ENCODE measurements at regions not wholly inside any gene's neighbourhood (a gene's known extent, or its start where the extent isn't known, plus 50 kb on each side); places are given as distances from the start of the nearest gene placed in this dataset.

DNA sequence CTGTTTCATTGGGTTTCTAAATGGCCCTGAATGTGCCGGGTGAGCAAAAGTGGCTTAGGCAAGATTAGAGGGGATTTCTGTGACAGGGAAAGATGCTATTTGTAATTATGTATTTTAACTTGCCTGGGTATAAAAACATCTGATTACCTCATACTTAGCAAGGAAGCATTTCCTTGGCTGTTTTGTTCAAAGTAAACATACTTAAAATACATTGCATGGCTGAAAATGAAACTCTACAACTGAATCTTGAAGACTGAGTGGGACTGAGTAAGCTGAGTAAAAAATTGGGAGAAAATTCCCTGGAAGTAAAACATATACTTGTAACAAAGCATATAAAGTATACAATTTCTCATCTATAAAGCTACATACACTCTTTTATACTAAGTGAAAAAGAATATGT is 197.5 kb downstream of the IRX1 start:
- no peak for DNase-seq
- Histone ChIP-seq H3K4me1 (no peaks in the 10 kb centered on the region), H3K36me3 (ENCODE audit: control insufficient read depth, insufficient read depth, low read length) (no peaks in the 10 kb centered on the region), H3K4me3 (ENCODE audit: low read depth, low read length) (no peak overlapping the region), H3K9me3 (no peaks in the 10 kb centered on the region), H3K27me3 (replicated peaks; ENCODE audit: control insufficient read depth, insufficient read depth, low read length) (no peaks in the 10 kb centered on the region)
- Mint-ChIP-seq H3K9me3 (ENCODE audit: unreplicated experiment) (peaks cover 10% of the 10 kb centered on the region), H3K27me3 (ENCODE audit: insufficient read depth, unreplicated experiment) (no peaks in the 10 kb centered on the region), H3K27ac (ENCODE audit: unreplicated experiment) (no peak overlapping the region), H3K4me1 (ENCODE audit: low read depth, unreplicated experiment) (no peaks in the 10 kb centered on the region), H3K36me3 (ENCODE audit: insufficient read depth, unreplicated experiment) (no peaks in the 10 kb centered on the region), H3K4me3 (ENCODE audit: unreplicated experiment) (no peak overlapping the region)
- intact Hi-C loops (cut with micrococcal nuclease; ENCODE audit: unreplicated experiment) = no loop called here
- CTCF ChIA-PET = no interaction called here
- no TSS peak for BruUV-seq (replicated peaks)
- POLR2A ChIA-PET = no interaction called here
- TF ChIP-seq, protein P1, sequence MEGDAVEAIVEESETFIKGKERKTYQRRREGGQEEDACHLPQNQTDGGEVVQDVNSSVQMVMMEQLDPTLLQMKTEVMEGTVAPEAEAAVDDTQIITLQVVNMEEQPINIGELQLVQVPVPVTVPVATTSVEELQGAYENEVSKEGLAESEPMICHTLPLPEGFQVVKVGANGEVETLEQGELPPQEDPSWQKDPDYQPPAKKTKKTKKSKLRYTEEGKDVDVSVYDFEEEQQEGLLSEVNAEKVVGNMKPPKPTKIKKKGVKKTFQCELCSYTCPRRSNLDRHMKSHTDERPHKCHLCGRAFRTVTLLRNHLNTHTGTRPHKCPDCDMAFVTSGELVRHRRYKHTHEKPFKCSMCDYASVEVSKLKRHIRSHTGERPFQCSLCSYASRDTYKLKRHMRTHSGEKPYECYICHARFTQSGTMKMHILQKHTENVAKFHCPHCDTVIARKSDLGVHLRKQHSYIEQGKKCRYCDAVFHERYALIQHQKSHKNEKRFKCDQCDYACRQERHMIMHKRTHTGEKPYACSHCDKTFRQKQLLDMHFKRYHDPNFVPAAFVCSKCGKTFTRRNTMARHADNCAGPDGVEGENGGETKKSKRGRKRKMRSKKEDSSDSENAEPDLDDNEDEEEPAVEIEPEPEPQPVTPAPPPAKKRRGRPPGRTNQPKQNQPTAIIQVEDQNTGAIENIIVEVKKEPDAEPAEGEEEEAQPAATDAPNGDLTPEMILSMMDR (IDR thresholded peaks at IDR 0.05; ENCODE audit: insufficient read depth in 1 of 2, low read depth in 1 of 2, low read length in 1 of 2, severe bottlenecking in 1 of 2, unreplicated experiment in 1 of 2) = no peak

DNA sequence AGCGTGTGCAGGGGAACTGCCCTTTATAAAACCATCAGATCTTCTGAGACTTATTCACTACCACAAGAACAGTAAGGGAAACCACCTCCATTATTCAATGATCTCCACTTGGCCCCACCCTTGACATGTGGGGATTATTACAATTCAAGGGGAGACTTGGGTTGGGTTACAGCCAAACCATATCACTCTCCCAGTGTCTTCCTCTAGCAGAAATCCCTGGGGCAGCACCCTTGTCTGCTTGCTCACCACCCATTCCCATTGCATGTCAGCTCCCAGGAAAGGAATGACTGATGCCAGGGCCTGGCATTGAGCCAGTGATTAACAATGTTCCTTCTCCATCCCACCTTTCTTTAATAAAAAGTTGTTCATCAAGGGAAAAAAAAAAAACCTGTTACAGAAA is 199.0 kb downstream of the IRX1 start:
- no peaks in the 10 kb centered on the region for H3K36me3 ChIP-seq (ENCODE audit: control insufficient read depth, insufficient read depth, low read length)
- H3K9me3 ChIP-seq = no peaks in the 10 kb centered on the region
- Mint-ChIP-seq H3K9me3 (ENCODE audit: unreplicated experiment) (peaks cover 10% of the 10 kb centered on the region), H3K27me3 (ENCODE audit: insufficient read depth, unreplicated experiment) (no peaks in the 10 kb centered on the region), H3K27ac (ENCODE audit: unreplicated experiment) (no peak overlapping the region), H3K4me3 (ENCODE audit: unreplicated experiment) (no peak overlapping the region), H3K36me3 (ENCODE audit: insufficient read depth, unreplicated experiment) (no peaks in the 10 kb centered on the region), H3K4me1 (ENCODE audit: low read depth, unreplicated experiment) (no peaks in the 10 kb centered on the region)
- no peaks in the 10 kb centered on the region for H3K4me1 ChIP-seq
- ChIA-PET POLR2A (no interaction called here), CTCF (no interaction called here)
- no peaks in the 10 kb centered on the region for H3K27me3 ChIP-seq (replicated peaks; ENCODE audit: control insufficient read depth, insufficient read depth, low read length)
- intact Hi-C loops (cut with micrococcal nuclease; ENCODE audit: unreplicated experiment) = no loop called here
- H3K4me3 ChIP-seq (ENCODE audit: low read depth, low read length) = no peak overlapping the region
- BruUV-seq (replicated peaks) = no TSS peak
- no peak for DNase-seq
- TF ChIP-seq, protein P1 (IDR thresholded peaks at IDR 0.05; ENCODE audit: insufficient read depth in 1 of 2, low read depth in 1 of 2, low read length in 1 of 2, severe bottlenecking in 1 of 2, unreplicated experiment in 1 of 2) = no peak

DNA sequence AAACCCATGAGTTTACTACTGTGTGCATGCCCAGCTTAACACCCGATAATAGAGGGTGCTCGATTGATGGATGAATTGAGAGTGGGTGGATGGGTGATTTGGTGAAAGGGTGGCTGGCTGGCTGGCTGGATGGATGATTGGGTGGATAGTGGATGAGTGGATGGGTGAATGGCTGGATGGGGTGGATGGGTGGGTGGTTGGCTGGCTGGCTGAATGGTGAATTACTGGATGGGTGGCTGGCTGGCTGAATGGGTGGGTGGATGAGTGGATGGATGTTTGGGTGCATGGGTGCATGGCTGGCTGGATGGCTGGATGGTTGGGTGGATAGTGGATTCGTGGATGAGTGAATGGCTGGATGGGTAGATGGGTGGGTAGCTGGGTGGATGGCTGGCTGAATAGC is 201.1 kb downstream of the IRX1 start:
- intact Hi-C loops (cut with micrococcal nuclease; ENCODE audit: unreplicated experiment) = no loop called here
- CTCF ChIA-PET = no interaction called here
- Mint-ChIP-seq H3K4me1 (ENCODE audit: low read depth, unreplicated experiment) (no peaks in the 10 kb centered on the region), H3K9me3 (ENCODE audit: unreplicated experiment) (peaks cover 20% of the 10 kb centered on the region), H3K4me3 (ENCODE audit: unreplicated experiment) (no peak overlapping the region), H3K36me3 (ENCODE audit: insufficient read depth, unreplicated experiment) (no peaks in the 10 kb centered on the region), H3K27ac (ENCODE audit: unreplicated experiment) (no peak overlapping the region), H3K27me3 (ENCODE audit: insufficient read depth, unreplicated experiment) (no peaks in the 10 kb centered on the region)
- POLR2A ChIA-PET = no interaction called here
- Histone ChIP-seq H3K4me3 (ENCODE audit: low read depth, low read length) (no peak overlapping the region), H3K36me3 (ENCODE audit: control insufficient read depth, insufficient read depth, low read length) (no peaks in the 10 kb centered on the region), H3K27me3 (replicated peaks; ENCODE audit: control insufficient read depth, insufficient read depth, low read length) (no peaks in the 10 kb centered on the region), H3K9me3 (no peaks in the 10 kb centered on the region), H3K4me1 (no peaks in the 10 kb centered on the region)
- TF ChIP-seq, protein P1 (IDR thresholded peaks at IDR 0.05; ENCODE audit: insufficient read depth in 1 of 2, low read depth in 1 of 2, low read length in 1 of 2, severe bottlenecking in 1 of 2, unreplicated experiment in 1 of 2) = no peak
- no TSS peak for BruUV-seq (replicated peaks)
- DNase-seq = no peak

All from Caco-2 (cell line).